ENCODE measurements at regions not wholly inside any gene's neighbourhood (a gene's known extent, or its start where the extent isn't known, plus 50 kb on each side); places are given as distances from the start of the nearest gene placed in this dataset.

DNA sequence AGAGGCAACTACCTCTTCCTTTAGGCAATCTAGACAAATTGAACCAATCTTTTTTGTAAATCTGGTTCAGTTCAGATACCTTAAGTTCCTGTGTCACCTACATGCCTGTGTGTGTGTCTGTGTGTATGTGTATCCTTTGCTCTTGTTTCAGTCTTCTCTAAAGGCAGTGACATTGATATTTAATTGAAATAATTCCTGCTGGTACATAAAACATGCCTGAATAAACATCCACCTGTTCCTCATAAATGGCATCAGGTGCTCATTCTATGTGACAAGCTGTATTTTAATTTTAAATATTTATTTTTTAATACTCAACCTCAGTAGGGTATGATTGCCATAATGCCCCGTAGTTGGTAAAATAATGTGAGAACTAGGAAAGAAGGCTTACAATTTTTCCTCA, 1606.4 kb upstream of the PRR20A start (continued):
- TF ChIP-seq ESRRA (CRISPR knock-in tag; IDR thresholded peaks at IDR 0.05; ENCODE audit: borderline replicate concordance) (no peak), PREB (CRISPR knock-in tag; IDR thresholded peaks at IDR 0.05; ENCODE audit: borderline replicate concordance) (no peak), ZNF425 (CRISPR knock-in tag; conservative IDR thresholded peaks at IDR 0.05) (no peak)

DNA sequence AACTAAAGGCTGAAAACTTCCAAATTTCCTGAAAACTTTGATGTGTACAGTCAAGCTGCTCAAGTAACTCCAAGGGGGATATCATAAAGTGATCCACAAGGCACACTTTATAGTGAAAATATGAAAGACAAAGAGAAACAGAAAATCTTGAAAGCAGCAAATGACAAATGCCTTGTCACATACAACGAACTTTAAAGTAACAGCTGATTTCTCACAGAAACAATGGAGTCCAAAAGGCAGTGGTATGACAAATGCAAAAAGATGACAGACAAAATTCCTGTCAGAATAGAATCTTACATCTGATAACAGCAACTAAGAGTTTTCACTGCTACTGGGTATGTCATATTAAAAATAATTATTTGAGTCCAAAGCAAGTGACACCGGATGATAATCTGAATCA, 1602.3 kb upstream of the PRR20A start:
- ATAC-seq (no peak), DNase-seq (ENCODE audit: low spot score) (no peak)
- TF ChIP-seq ZNF232 (CRISPR knock-in tag; IDR thresholded peaks at IDR 0.05), result no peak
- peak; percentile 93 for TF ChIP-seq ZNF317 (CRISPR knock-in tag; IDR thresholded peaks at IDR 0.05; ENCODE audit: borderline replicate concordance, low read depth)
- Mint-ChIP-seq H3K27me3 (ENCODE audit: low read depth) (no peaks in the 10 kb centered on the region), H3K4me3 (no peak overlapping the region), H3K27ac (no peak overlapping the region), H3K36me3 (peaks cover 27% of the 10 kb centered on the region), H3K9me3 (peaks cover 17% of the 10 kb centered on the region), H3K4me1 (peaks cover 9% of the 10 kb centered on the region)
- ChIA-PET POLR2A (no interaction called here), CTCF (no interaction called here)

DNA sequence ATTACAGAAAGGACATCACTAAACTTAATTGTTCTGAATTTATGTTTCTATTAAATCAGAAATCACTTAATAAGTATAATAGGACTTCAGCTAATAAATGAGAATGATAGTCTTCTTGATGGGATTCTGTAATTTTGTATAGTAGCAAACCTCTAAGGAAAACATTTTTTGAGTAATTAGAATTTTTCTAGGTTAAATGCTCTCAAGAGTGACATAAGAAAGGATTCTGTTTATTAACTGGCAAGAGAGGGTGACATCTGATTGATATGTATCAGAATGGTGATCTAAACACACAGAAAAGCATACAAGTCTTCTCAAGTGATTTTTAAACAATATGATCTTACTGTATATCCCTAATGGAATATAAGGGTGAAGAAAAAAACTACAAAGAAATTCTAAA, 1597.7 kb upstream of the PRR20A start:
- POLR2A ChIA-PET, result no interaction called here
- H3K4me1 Mint-ChIP-seq, result peaks cover 9% of the 10 kb centered on the region
- peaks cover 20% of the 10 kb centered on the region for H3K9me3 Mint-ChIP-seq
- H3K27me3 Mint-ChIP-seq (ENCODE audit: low read depth), result no peaks in the 10 kb centered on the region
- DNase-seq (ENCODE audit: low spot score), result no peak
- H3K27ac Mint-ChIP-seq, result no peak overlapping the region
- TF ChIP-seq MXD4 (CRISPR knock-in tag; IDR thresholded peaks at IDR 0.05; ENCODE audit: borderline replicate concordance), result no peak
- TF ChIP-seq ZNF423 (CRISPR knock-in tag; IDR thresholded peaks at IDR 0.05), result no peak
- no peak for TF ChIP-seq FOXP1 (CRISPR knock-in tag; IDR thresholded peaks at IDR 0.05; ENCODE audit: borderline replicate concordance)
- TF ChIP-seq TEAD4 (CRISPR knock-in tag; IDR thresholded peaks at IDR 0.05), result no peak
- TF ChIP-seq, protein P1, sequence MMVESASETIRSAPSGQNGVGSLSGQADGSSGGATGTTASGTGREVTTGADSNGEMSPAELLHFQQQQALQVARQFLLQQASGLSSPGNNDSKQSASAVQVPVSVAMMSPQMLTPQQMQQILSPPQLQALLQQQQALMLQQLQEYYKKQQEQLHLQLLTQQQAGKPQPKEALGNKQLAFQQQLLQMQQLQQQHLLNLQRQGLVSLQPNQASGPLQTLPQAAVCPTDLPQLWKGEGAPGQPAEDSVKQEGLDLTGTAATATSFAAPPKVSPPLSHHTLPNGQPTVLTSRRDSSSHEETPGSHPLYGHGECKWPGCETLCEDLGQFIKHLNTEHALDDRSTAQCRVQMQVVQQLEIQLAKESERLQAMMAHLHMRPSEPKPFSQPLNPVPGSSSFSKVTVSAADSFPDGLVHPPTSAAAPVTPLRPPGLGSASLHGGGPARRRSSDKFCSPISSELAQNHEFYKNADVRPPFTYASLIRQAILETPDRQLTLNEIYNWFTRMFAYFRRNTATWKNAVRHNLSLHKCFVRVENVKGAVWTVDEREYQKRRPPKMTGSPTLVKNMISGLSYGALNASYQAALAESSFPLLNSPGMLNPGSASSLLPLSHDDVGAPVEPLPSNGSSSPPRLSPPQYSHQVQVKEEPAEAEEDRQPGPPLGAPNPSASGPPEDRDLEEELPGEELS (CRISPR knock-in tag; IDR thresholded peaks at IDR 0.05), result no peak
- ATAC-seq, result no peak
- H3K4me3 Mint-ChIP-seq, result no peak overlapping the region
- H3K36me3 Mint-ChIP-seq, result peaks cover 39% of the 10 kb centered on the region
- CTCF ChIA-PET, result no interaction called here

DNA sequence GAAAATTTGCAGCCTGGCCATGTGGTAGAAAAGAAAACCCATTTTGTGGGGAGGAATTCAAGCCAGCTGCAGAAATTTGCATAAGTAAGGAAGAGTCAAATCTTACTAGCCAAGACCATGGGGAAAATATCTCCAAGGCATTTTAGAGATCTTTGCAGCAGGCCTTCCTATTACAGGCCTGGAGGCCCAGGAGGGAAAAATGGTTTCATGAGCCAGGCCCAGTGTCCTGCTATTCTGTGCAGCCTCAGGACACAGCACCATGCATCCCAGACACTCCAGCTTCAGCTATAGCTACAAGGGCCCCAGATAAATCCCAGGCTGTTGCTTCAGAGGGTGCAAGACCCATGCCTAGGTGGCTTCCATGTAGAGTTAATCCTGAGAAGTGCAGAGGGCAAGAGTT, 1590.1 kb upstream of the PRR20A start:
- ChIA-PET CTCF (no interaction called here), POLR2A (interaction anchor here (0.8 kb wide), 1 partner anchor 17 kb away, joined by 3 read pairs; no protein-coding TSS in a partner anchor)
- peaks cover 45% of the 10 kb centered on the region for H3K9me3 Mint-ChIP-seq
- no peak for DNase-seq (ENCODE audit: low spot score)
- H3K27ac Mint-ChIP-seq, result no peak overlapping the region
- H3K4me1 Mint-ChIP-seq, result 0 out of 2 replicates have a peak, but pooled peaks cover 4% of the 10 kb centered on the region
- peak; percentile 18; the same call in 1 of the 2 replicates for ATAC-seq
- H3K4me3 Mint-ChIP-seq, result no peak overlapping the region
- peaks cover 12% of the 10 kb centered on the region for H3K27me3 Mint-ChIP-seq (ENCODE audit: low read depth)
- peaks cover 80% of the 10 kb centered on the region for H3K36me3 Mint-ChIP-seq
- TF ChIP-seq CBFB (CRISPR knock-in tag; IDR thresholded peaks at IDR 0.05; ENCODE audit: low read depth) (no peak), FOXJ3 (CRISPR knock-in tag; IDR thresholded peaks at IDR 0.05; ENCODE audit: borderline replicate concordance) (no peak), ATF2 (CRISPR knock-in tag; IDR thresholded peaks at IDR 0.05; ENCODE audit: borderline replicate concordance, low read depth) (no peak), TP53 (CRISPR knock-in tag; IDR thresholded peaks at IDR 0.05) (no peak), CREB1 (CRISPR knock-in tag; IDR thresholded peaks at IDR 0.05) (no peak), GTF2I (CRISPR knock-in tag; conservative IDR thresholded peaks at IDR 0.05) (no peak), RORB (CRISPR knock-in tag; IDR thresholded peaks at IDR 0.05) (no peak), KAT7 (CRISPR knock-in tag; IDR thresholded peaks at IDR 0.05; ENCODE audit: borderline replicate concordance) (no peak), ARID4B (CRISPR knock-in tag; IDR thresholded peaks at IDR 0.05; ENCODE audit: borderline replicate concordance) (no peak), FOXK1 (CRISPR knock-in tag; IDR thresholded peaks at IDR 0.05) (no peak)
